ENCODE measurements at regions not wholly inside any gene's neighbourhood (a gene's known extent, or its start where the extent isn't known, plus 50 kb on each side); places are given as distances from the start of the nearest gene placed in this dataset.

- no peaks in the 10 kb centered on the region for H3K36me3 ChIP-seq (replicated peaks in 1 of 2; ENCODE audit: control insufficient read depth in 1 of 2, insufficient read depth in 2 of 2, low read length in 2 of 2)
- TF ChIP-seq XBP1 (CRISPR knock-in tag; IDR thresholded peaks at IDR 0.05) (no peak), TRIM24 (CRISPR knock-in tag; IDR thresholded peaks at IDR 0.05) (no peak)
- no peak overlapping the region for H2AFZ ChIP-seq (ENCODE audit: low read length)
- no peak for DNase-seq (ENCODE audit: low spot score)
- H3K4me3 ChIP-seq (replicated peaks in 1 of 3; ENCODE audit: insufficient read depth in 1 of 3, low read depth in 2 of 3, low read length in 3 of 3) = no peak overlapping the region
- in situ Hi-C loops (cut with HindIII; ENCODE audit: extremely low pct_ligation_motif_present, low pct_unique_long_range_greater_than_20kb) (no loop called here), intact Hi-C loops (cut with micrococcal nuclease; ENCODE audit: unreplicated experiment) (no loop called here)
- no TSS peak for BruUV-seq (replicated peaks)
- H3K27ac ChIP-seq (ENCODE audit: extremely low read length, insufficient read depth, low read length) = no peak overlapping the region
- ChIA-PET POLR2A (no interaction called here), CTCF (ENCODE audit: low intra/inter-chr PET ratio, low total read pairs) (no interaction called here)
- H3K4me2 ChIP-seq (ENCODE audit: low read depth, low read length) = no peak overlapping the region
- H3K27me3 ChIP-seq (ENCODE audit: control insufficient read depth in 1 of 2, insufficient read depth in 2 of 2, low read length in 2 of 2) = no peaks in the 10 kb centered on the region
- ATAC-seq = no peak
- peaks cover 90% of the 10 kb centered on the region for H3K9me3 ChIP-seq (ENCODE audit: low read length)
- H4K20me1 ChIP-seq (ENCODE audit: insufficient read depth, low read length) = no peaks in the 10 kb centered on the region
- FAIRE-seq = no peak
- no peak overlapping the region for H3K9ac ChIP-seq (ENCODE audit: insufficient read depth, low read depth, low read length)
- 0% methylated on average over 3 of the region's 3 CpGs for WGBS (ENCODE audit: low lambda C conversion rate)
- H3K4me1 ChIP-seq (ENCODE audit: insufficient read depth, low read length) = no peaks in the 10 kb centered on the region
- H3K79me2 ChIP-seq (ENCODE audit: insufficient read depth, low read length) = no peaks in the 10 kb centered on the region
Measured at GRCh38 chr15:87209891-87210689, 1046.4 kb downstream of the NTRK3 start.

DNA sequence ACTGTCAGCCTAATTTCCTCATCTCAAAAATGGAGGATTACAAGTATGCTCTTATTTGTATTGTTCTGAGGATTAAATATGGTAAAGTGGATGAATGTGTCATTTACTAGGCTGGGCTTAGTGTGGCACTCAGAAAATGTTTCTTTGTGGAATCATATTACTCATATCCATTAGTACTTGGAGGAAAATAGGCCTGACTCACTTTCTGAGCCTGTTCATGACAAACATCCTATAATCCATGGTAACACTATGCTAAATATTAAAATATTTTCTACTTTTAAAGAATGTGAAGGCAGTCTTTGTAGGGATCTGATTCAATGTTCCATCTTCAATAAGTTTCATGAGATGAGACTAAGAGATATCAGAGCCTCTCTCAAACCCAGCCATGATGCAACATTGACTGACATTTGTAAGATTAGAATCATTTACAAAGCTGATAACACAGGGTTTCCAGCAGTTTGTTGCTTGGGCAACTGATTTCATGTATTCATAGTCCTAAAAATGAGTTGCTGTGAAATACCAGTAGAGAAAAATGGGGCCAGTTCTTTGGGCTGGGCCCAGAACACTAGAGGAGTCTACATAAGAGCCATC is 1048.5 kb downstream of the NTRK3 start:
- H3K27me3 ChIP-seq (ENCODE audit: control insufficient read depth in 1 of 2, insufficient read depth in 2 of 2, low read length in 2 of 2) = no peaks in the 10 kb centered on the region
- intact Hi-C loops (cut with micrococcal nuclease; ENCODE audit: unreplicated experiment) (no loop called here), in situ Hi-C loops (cut with HindIII; ENCODE audit: extremely low pct_ligation_motif_present, low pct_unique_long_range_greater_than_20kb) (no loop called here)
- DNase-seq (ENCODE audit: low spot score) (no peak), ATAC-seq (no peak), FAIRE-seq (no peak)
- no peaks in the 10 kb centered on the region for H4K20me1 ChIP-seq (ENCODE audit: insufficient read depth, low read length)
- BruUV-seq (replicated peaks) = no TSS peak
- no peak overlapping the region for H3K4me2 ChIP-seq (ENCODE audit: low read depth, low read length)
- H3K4me1 ChIP-seq (ENCODE audit: insufficient read depth, low read length) = no peaks in the 10 kb centered on the region
- no peak overlapping the region for H3K4me3 ChIP-seq (replicated peaks in 1 of 3; ENCODE audit: insufficient read depth in 1 of 3, low read depth in 2 of 3, low read length in 3 of 3)
- POLR2A ChIA-PET = no interaction called here
- no peaks in the 10 kb centered on the region for H3K36me3 ChIP-seq (replicated peaks in 1 of 2; ENCODE audit: control insufficient read depth in 1 of 2, insufficient read depth in 2 of 2, low read length in 2 of 2)
- H2AFZ ChIP-seq (ENCODE audit: low read length) = no peak overlapping the region
- no peaks in the 10 kb centered on the region for H3K79me2 ChIP-seq (ENCODE audit: insufficient read depth, low read length)
- no peak overlapping the region for H3K9ac ChIP-seq (ENCODE audit: insufficient read depth, low read depth, low read length)
- H3K9me3 ChIP-seq (ENCODE audit: low read length) = peaks cover 91% of the 10 kb centered on the region
- CTCF ChIA-PET (ENCODE audit: low intra/inter-chr PET ratio, low total read pairs) = no interaction called here
- H3K27ac ChIP-seq (ENCODE audit: extremely low read length, insufficient read depth, low read length) = no peak overlapping the region
- TF ChIP-seq CREBL2 (CRISPR knock-in tag; IDR thresholded peaks at IDR 0.05; ENCODE audit: borderline replicate concordance) = no peak
- no peak for TF ChIP-seq ZNF136 (CRISPR knock-in tag; IDR thresholded peaks at IDR 0.05; ENCODE audit: low read depth)
- no peak for TF ChIP-seq KAT7 (CRISPR knock-in tag; IDR thresholded peaks at IDR 0.05; ENCODE audit: borderline replicate concordance)
- TF ChIP-seq HNF4A (CRISPR knock-in tag; IDR thresholded peaks at IDR 0.05) = no peak
- no peak for TF ChIP-seq ZNF282 (IDR thresholded peaks at IDR 0.05; ENCODE audit: partially characterized antibody)
- no peak for TF ChIP-seq FUBP1 (CRISPR knock-in tag; IDR thresholded peaks at IDR 0.05; ENCODE audit: borderline replicate concordance)
- TF ChIP-seq ZNF460 (CRISPR knock-in tag; IDR thresholded peaks at IDR 0.05; ENCODE audit: borderline replicate concordance) = no peak
- TF ChIP-seq NFRKB (IDR thresholded peaks at IDR 0.05) = no peak
- no peak for TF ChIP-seq DRAP1 (CRISPR knock-in tag; IDR thresholded peaks at IDR 0.05)
- no peak for TF ChIP-seq NRL (CRISPR knock-in tag; IDR thresholded peaks at IDR 0.05; ENCODE audit: borderline replicate concordance)
- no peak for TF ChIP-seq ZBTB3 (CRISPR knock-in tag; IDR thresholded peaks at IDR 0.05; ENCODE audit: borderline replicate concordance, low read depth)
- no peak for TF ChIP-seq RFX1 (IDR thresholded peaks at IDR 0.05)
- no peak for TF ChIP-seq ZNF747 (CRISPR knock-in tag; IDR thresholded peaks at IDR 0.05; ENCODE audit: borderline replicate concordance)
- no peak for TF ChIP-seq ZNF337 (CRISPR knock-in tag; IDR thresholded peaks at IDR 0.05; ENCODE audit: borderline replicate concordance, low read depth)
- no peak for TF ChIP-seq ELF3 (CRISPR knock-in tag; IDR thresholded peaks at IDR 0.05)

All from HepG2 (cell line).